ENCODE measurements at regions not wholly inside any gene's neighbourhood (a gene's known extent, or its start where the extent isn't known, plus 50 kb on each side); places are given as distances from the start of the nearest gene placed in this dataset.

GRCh38 chr20:23244156-23244915 is 106.3 kb upstream of the NXT1 start:
- Mint-ChIP-seq H3K27ac (no peak overlapping the region), H3K4me1 (no peaks in the 10 kb centered on the region), H3K36me3 (no peaks in the 10 kb centered on the region), H3K4me3 (no peak overlapping the region), H3K9me3 (peaks cover 6% of the 10 kb centered on the region), H3K27me3 (ENCODE audit: low read depth) (peaks cover 24% of the 10 kb centered on the region)
- DNase-seq (ENCODE audit: low spot score in 2 of 2, unreplicated experiment in 2 of 2), result peak in 1 of 2 experiments; percentile 34
- TF ChIP-seq, protein P1, sequence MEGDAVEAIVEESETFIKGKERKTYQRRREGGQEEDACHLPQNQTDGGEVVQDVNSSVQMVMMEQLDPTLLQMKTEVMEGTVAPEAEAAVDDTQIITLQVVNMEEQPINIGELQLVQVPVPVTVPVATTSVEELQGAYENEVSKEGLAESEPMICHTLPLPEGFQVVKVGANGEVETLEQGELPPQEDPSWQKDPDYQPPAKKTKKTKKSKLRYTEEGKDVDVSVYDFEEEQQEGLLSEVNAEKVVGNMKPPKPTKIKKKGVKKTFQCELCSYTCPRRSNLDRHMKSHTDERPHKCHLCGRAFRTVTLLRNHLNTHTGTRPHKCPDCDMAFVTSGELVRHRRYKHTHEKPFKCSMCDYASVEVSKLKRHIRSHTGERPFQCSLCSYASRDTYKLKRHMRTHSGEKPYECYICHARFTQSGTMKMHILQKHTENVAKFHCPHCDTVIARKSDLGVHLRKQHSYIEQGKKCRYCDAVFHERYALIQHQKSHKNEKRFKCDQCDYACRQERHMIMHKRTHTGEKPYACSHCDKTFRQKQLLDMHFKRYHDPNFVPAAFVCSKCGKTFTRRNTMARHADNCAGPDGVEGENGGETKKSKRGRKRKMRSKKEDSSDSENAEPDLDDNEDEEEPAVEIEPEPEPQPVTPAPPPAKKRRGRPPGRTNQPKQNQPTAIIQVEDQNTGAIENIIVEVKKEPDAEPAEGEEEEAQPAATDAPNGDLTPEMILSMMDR (IDR thresholded peaks at IDR 0.05; ENCODE audit: unreplicated experiment), result no peak

DNA sequence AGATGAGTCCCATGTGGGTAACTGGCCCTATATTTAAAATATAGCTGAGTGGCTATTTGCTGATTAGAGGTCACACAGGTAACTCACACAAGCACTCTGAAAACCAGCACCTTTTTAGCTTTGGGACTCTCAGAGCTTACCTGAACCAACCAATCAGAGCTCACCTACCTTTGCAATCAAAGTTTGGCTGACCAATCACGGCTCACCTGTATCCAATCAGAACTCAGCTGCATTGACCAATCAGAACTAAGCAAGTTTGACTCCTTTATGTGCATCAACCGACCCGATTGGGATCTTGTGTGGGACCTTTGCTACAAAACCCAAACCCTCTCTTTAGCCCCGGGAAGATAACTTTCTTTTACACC is 106.8 kb upstream of the NXT1 start:
- no peaks in the 10 kb centered on the region for H3K36me3 Mint-ChIP-seq
- no peak overlapping the region for H3K27ac Mint-ChIP-seq
- H3K4me1 Mint-ChIP-seq, result no peaks in the 10 kb centered on the region
- TF ChIP-seq, protein P1 (IDR thresholded peaks at IDR 0.05; ENCODE audit: unreplicated experiment), result no peak
- peaks cover 11% of the 10 kb centered on the region for H3K9me3 Mint-ChIP-seq
- H3K27me3 Mint-ChIP-seq (ENCODE audit: low read depth), result peaks cover 29% of the 10 kb centered on the region
- no peak for DNase-seq (ENCODE audit: low spot score in 2 of 2, unreplicated experiment in 2 of 2)
- no peak overlapping the region for H3K4me3 Mint-ChIP-seq

DNA sequence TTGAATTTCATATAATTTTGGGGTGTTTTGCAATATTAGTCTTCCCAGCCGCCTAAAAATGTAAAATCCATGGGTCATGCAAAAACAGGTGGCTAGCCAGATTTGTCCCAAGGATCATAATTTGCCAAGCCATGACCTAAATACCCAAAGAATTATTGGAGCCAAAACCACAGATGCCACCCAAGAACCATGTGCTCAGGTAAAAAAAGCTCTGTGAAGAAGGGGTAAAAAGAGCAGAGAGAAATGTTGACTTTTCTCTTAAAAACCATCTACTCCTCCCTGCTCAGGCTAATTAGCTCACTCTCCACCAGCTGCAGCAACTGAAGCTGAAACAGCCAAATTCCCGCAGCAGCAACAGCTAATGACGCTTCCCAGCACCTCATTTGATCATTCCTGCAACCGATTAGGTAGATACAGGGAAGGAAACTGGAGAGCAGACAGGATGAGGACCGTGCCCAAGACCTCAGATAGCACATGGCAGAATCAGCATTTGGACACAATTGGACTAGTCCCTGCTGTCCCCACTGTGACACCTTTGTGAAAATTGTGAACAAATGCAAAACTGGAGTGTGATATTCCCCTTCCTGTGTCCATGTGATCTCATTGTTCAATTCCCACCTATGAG is 107.9 kb upstream of the NXT1 start:
- TF ChIP-seq, protein P1 (IDR thresholded peaks at IDR 0.05; ENCODE audit: unreplicated experiment), result no peak
- no peak overlapping the region for H3K27ac Mint-ChIP-seq

GRCh38 chr20:23242104-23242503 is 108.5 kb upstream of the NXT1 start:
- peaks cover 38% of the 10 kb centered on the region for H3K27me3 Mint-ChIP-seq (ENCODE audit: low read depth)
- no peak overlapping the region for H3K4me3 Mint-ChIP-seq
- H3K4me1 Mint-ChIP-seq, result no peaks in the 10 kb centered on the region
- no peak for DNase-seq (ENCODE audit: low spot score in 2 of 2, unreplicated experiment in 2 of 2)
- H3K9me3 Mint-ChIP-seq, result peaks cover 13% of the 10 kb centered on the region
- TF ChIP-seq, protein P1 (IDR thresholded peaks at IDR 0.05; ENCODE audit: unreplicated experiment), result no peak
- H3K27ac Mint-ChIP-seq, result no peak overlapping the region
- H3K36me3 Mint-ChIP-seq, result no peaks in the 10 kb centered on the region

More for the DNA sequence above, 107.9 kb upstream of the NXT1 start:
- H3K36me3 Mint-ChIP-seq, result no peaks in the 10 kb centered on the region
- H3K9me3 Mint-ChIP-seq, result peaks cover 13% of the 10 kb centered on the region
- H3K4me1 Mint-ChIP-seq, result no peaks in the 10 kb centered on the region
- H3K4me3 Mint-ChIP-seq, result no peak overlapping the region
- peaks cover 34% of the 10 kb centered on the region for H3K27me3 Mint-ChIP-seq (ENCODE audit: low read depth)
- no peak for DNase-seq (ENCODE audit: low spot score in 2 of 2, unreplicated experiment in 2 of 2)

DNA sequence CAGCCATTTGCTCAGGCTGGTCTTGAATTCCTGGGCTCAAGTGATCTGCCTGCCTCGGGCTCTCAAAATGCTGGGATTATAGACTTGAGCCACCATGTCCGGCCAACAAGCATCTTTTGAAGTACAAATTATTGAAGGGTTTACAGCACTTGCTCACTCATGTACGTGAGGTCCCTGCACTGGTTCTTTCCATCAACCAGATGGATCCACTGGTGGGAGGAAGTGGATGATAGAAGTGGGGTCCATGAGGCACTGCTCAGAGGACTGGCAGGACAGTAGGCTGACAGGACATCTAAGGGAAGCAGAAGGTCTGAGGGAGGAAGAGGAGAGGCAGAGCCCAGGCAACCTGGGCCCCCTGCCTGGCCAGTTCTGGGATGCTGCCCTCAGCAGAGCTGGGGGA is 109.2 kb upstream of the NXT1 start:
- TF ChIP-seq, protein P1 (IDR thresholded peaks at IDR 0.05; ENCODE audit: unreplicated experiment), result no peak
- H3K27me3 Mint-ChIP-seq (ENCODE audit: low read depth), result peaks cover 38% of the 10 kb centered on the region
- no peaks in the 10 kb centered on the region for H3K4me1 Mint-ChIP-seq
- H3K36me3 Mint-ChIP-seq, result no peaks in the 10 kb centered on the region
- H3K4me3 Mint-ChIP-seq, result no peak overlapping the region
- peaks cover 13% of the 10 kb centered on the region for H3K9me3 Mint-ChIP-seq
- no peak overlapping the region for H3K27ac Mint-ChIP-seq
- no peak for DNase-seq (ENCODE audit: low spot score in 2 of 2, unreplicated experiment in 2 of 2)

Measured in mesothelial cell of epicardium (in vitro differentiated cells).